Stomach (tissue), 4 donors: ENCODE measurements at regions not wholly inside any gene's neighbourhood (a gene's known extent, or its start where the extent isn't known, plus 50 kb on each side); places are given as distances from the start of the nearest gene placed in this dataset.

Source experiments
- EP300 ChIP-seq: sonication (generic); formaldehyde crosslinking; IDR thresholded peaks from one replicate; pipeline ENCODE4 v1.6.1; 2017; ENCODE audit warnings: antibody characterized with exemption
- POLR2A ChIP-seq, 4 donors: fragments of 450-650 bp; IDR thresholded peaks; one replicate each; pipeline ENCODE4 v1.6.1; 2016; ENCODE audit warnings: antibody characterized with exemption in 4 of 4, control low read depth in 2 of 4, mild to moderate bottlenecking in 1 of 4, moderate library complexity in 1 of 4
- POLR2AphosphoS5 ChIP-seq, 3 donors: sonication (generic); formaldehyde crosslinking; IDR thresholded peaks; one replicate each; pipeline ENCODE4 v1.6.1; 2016; ENCODE audit warnings: antibody characterized with exemption in 3 of 3
- TF ChIP-seq, protein P1 (sequence below), 7 experiments: fragments of 450-650 bp in 4 of 7; fragments of 200-600 bp in 3 of 7; sonication (generic) in 3 of 7; IDR thresholded peaks; one replicate each; pipeline ENCODE4 v1.5.1; 2016 to 2019; ENCODE audit warnings: antibody characterized with exemption in 7 of 7, control low read depth in 2 of 7, mild to moderate bottlenecking in 1 of 7

DNA sequence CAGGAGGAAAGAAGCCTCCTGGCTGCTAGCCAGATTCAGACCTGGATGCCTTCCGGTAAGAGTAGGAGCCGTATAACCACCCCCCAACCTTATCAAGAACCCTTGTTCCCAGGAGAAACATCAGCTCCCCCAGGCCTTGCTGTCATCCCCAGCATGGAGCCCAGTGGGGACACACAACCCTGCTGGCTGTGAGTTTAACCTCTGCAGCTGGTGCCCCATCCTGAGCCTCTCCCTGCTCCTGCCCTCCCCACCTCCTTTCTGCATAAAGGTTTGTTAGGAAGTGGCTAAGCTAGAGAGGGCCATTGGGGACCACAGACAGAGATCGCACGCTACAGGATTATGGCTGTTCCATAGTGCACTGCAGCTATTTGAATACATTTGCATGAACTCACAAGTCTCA lies 55.5 kb upstream of the RPL38 start:
- TF ChIP-seq, protein P1, sequence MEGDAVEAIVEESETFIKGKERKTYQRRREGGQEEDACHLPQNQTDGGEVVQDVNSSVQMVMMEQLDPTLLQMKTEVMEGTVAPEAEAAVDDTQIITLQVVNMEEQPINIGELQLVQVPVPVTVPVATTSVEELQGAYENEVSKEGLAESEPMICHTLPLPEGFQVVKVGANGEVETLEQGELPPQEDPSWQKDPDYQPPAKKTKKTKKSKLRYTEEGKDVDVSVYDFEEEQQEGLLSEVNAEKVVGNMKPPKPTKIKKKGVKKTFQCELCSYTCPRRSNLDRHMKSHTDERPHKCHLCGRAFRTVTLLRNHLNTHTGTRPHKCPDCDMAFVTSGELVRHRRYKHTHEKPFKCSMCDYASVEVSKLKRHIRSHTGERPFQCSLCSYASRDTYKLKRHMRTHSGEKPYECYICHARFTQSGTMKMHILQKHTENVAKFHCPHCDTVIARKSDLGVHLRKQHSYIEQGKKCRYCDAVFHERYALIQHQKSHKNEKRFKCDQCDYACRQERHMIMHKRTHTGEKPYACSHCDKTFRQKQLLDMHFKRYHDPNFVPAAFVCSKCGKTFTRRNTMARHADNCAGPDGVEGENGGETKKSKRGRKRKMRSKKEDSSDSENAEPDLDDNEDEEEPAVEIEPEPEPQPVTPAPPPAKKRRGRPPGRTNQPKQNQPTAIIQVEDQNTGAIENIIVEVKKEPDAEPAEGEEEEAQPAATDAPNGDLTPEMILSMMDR (IDR thresholded peaks at IDR 0.05), result no peak
- TF ChIP-seq POLR2A (IDR thresholded peaks at IDR 0.05) (no peak), EP300 (no peak), POLR2AphosphoS5 (IDR thresholded peaks at IDR 0.05) (no peak)
